Activated CD4-positive, alpha-beta T cell treated with anti-CD3 and anti-CD28 coated beads, Interleukin-10, Interleukin-2, amounts not matched to agents 100 ng/mL and 50 ng/mL, durations not matched to agents 16 hours and 8 hours (primary cell): ENCODE measurements at regions not wholly inside any gene's neighbourhood (a gene's known extent, or its start where the extent isn't known, plus 50 kb on each side); places are given as distances from the start of the nearest gene placed in this dataset.
"Not testable (repeated sequence)": the region's sequence is repeated elsewhere in the genome, so short reads cannot be mapped to it uniquely, and the experiment has no call there.

ENCODE experiments used
- DNase-seq: peaks from one replicate; pipeline ENCODE4 v3.0.0-alpha.2; 2020

GRCh38 chr5:25005431-25005830 is 360.7 kb upstream of the CDH10 start:
- no peak for DNase-seq

DNA sequence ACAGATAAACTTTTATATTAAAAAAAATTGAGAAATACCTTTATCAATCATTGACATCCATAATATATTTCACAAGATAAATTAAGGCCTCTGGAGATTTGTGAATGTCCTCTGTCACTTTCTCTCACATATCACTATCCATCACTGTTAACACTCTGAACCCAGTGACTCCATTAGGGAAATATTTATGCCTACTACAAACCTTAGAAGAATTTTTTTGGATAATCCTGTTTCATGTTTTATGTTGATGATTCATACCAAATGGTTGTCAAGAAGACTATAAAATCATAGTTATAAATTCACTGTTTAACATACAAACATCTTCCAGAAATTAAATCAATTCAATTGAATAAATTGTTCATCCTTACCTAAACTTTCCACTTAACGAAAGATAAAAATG is 357.6 kb upstream of the CDH10 start:
- DNase-seq = no peak

DNA sequence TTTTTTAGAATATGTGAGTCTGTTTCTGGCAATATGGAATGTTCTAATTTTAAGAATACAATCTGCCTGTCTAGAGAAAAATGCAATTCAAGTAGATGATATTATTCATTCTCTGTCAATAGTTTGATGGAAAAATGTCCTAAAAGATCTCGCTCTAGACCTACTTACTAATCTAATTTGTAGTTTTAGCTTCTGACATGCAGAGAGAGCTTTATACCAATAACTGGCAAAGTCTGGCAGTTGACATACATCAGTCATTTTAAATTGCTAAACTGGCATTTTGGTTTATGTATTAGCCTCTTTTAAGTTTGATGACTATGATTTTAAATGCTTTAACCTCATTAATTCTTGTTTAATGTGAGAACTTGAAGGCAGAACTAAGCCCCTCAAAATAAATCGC is 355.0 kb upstream of the CDH10 start:
- DNase-seq = no peak

DNA sequence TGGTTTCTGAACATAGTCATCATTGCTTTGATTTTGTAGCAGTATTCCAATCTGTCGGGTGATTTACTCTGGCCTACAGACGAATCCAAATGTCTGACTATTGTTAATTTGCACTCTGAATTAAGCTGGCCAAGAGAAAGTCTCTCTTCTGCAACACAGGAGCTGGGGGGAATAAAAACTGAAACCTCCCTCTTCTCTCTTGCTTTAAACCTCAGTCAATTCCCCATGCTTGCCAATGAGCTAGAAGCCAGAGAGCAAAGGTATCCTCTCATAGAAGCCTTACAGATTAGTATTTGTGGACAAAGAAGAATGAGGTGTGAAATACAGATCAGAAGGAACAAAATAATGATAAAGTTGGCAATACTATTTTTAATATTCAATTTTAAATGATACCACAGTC is 353.9 kb upstream of the CDH10 start:
- no peak for DNase-seq

DNA sequence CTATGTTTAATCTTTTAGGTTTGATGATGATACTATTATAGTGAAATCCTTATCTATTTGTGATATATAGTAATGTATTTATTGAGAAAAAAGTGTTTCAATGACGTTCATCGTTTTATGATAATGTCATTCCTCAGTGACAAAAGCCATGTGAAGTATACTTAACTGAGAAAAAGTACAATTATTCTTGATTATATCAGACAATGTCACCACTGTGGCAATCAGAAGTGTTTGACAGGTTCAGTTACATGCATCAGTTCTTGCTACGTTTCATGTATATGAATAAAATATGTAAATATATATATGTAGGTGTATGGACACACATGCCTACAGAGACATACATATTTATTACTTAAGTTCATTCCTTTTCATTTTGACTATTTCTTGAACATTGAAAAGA is 341.5 kb upstream of the CDH10 start:
- no peak for DNase-seq

- DNase-seq = not testable (repeated sequence)
Measured at GRCh38 chr5:24978552-24978951, 333.8 kb upstream of the CDH10 start.

- no peak for DNase-seq
Measured at GRCh38 chr5:24963611-24964010, 318.8 kb upstream of the CDH10 start.

DNA sequence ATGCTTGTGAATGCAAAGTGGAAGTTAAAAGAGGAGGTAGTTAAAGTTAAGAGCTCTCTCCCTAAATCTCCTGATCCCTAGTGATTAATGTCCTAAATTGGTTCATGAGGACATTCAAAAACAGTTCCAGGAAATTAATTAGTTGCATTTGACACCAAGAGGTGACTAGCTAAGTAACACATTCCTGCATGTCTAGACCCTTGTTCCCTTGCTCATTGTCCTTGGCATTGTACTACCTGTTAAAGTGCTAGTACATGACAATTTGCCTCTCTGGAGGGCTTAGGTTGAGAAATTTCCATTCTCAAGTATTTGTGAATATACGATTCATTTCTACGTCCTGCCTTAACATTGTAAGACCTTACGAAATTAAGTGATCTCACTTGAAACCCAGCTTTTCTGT is 278.6 kb upstream of the CDH10 start:
- no peak for DNase-seq

GRCh38 chr5:24918676-24919075 is 273.9 kb upstream of the CDH10 start:
- DNase-seq = no peak

- DNase-seq = no peak
Measured at GRCh38 chr5:24916863-24917262, 272.1 kb upstream of the CDH10 start.

GRCh38 chr5:24909210-24909609 is 264.4 kb upstream of the CDH10 start:
- DNase-seq = no peak

GRCh38 chr5:24906689-24907088 is 261.9 kb upstream of the CDH10 start:
- no peak for DNase-seq

GRCh38 chr5:24904981-24905517 is 260.3 kb upstream of the CDH10 start:
- DNase-seq = no peak

- DNase-seq = no peak
Measured at GRCh38 chr5:24899180-24899579, 254.4 kb upstream of the CDH10 start.

- no peak for DNase-seq
Measured at GRCh38 chr5:24864244-24864643, 219.5 kb upstream of the CDH10 start.

DNA sequence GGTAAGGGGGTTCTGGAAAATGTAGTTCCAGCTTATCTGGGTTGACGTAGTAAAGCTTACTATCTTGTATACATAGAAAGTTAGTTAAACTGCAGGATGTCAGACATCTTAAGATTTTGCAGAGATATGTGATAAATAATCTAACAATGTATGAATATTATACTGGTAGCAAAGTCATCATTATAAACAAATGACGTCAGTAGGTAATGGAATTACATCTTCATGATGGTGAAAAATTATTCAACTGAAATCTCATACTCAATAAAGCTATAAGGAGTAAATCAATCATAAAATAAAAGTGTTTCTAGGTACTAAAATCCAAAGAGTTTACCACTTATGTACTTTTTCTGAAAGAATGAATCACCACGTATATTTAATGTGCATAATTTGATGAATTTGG is 217.3 kb upstream of the CDH10 start:
- no peak for DNase-seq

GRCh38 chr5:24855485-24855884 is 210.7 kb upstream of the CDH10 start:
- DNase-seq = no peak

DNA sequence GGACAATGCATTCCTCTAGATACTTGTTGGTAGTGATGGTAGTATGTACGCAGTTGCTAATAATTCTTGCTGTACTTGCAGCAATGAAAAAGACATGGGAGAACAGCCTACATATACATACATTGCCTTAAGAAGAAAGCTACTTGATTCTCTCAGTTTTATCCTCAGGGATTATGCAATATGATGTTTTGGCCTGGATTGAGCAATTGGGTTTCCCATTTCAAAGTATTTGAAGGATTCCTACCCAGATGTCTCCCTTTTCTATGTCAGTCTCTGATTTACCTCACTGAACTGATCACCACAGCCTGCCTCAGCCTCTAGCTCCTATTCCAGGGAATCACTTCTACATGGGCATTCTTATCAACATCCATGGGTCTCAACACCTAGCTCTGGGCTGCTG is 210.1 kb upstream of the CDH10 start:
- DNase-seq = no peak

DNA sequence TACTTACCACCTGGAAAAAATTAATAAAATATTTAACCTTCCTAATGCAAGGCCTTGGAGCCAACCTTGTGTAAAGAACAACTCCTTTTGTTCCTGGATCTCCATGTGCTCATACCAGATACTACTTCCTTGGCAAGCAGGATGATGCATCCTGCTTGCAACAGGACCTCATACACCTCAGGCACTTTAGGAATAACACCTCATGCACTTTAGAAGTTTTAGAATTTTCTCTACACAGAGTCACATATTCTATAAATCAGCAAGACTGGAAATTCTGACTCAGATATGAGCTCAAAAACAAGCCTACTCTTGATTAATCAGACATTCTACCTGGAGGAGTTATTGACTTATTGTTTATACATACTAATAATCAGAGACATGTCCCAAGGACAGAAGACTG is 209.6 kb upstream of the CDH10 start:
- no peak for DNase-seq

DNA sequence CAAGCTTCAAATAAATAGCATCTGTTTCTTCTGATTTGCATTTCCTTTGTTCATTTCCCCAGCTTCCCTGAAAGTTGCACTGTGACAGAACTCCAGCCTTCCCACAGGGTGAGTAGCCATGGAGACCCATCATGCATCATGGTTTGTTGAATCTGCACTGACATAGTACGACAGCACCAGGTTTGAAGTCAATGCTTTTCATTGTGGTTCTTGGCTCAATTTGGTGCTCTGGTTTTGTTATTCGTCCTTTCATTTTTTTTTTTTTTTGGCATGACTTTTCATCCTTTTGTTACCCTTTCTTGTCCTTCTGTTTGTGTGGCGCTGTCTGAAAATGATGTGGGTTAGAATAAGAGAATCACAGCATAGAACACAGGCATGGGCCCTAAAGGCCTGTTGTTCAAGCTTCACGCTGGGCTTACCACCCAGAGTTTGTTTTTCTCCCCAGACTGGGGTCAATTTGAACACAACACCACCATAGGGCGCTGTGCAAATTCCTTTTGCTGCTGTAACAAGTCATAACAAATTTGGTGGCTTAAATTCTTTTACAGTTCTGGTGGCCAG is 206.2 kb upstream of the CDH10 start:
- DNase-seq = no peak

DNA sequence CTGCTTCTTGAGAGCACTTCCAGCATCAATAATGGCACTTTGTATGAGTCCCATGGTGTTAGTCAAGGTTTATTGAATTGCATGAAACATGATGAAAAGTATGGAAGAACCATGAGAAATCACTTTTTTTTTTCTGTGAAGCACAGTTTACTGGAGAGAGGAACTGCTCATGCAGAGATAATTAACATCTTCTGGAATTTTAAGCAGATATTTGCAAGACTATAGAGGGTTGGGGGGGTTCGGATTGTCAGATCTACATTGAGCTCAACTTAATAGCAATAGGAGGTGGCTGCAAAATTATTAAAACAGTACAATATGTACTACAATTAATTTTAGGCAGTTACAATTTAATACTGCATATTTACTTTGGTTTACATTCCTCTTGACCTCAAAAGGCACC is 204.4 kb upstream of the CDH10 start:
- DNase-seq = no peak

GRCh38 chr5:24831989-24832388 is 187.2 kb upstream of the CDH10 start:
- DNase-seq = no peak

DNA sequence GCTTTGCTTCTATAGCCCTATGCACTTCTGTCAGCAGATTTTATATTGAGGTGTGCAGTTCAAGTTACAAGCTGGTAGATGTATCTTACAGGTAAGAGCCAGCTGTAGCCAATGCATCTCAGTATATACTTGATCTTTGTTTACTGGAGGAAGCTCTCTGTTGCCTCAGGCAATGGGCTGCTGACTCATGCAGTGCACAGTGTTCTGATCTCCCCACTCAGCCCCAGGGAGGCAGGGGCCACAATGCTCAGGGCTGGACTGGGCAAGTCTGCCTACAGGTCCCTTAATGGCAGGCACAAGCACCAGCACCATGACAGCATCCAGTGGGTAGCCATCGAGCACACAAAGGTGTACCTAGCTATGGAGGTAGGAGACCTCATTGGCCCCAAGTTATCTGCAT is 178.8 kb upstream of the CDH10 start:
- no peak for DNase-seq

DNA sequence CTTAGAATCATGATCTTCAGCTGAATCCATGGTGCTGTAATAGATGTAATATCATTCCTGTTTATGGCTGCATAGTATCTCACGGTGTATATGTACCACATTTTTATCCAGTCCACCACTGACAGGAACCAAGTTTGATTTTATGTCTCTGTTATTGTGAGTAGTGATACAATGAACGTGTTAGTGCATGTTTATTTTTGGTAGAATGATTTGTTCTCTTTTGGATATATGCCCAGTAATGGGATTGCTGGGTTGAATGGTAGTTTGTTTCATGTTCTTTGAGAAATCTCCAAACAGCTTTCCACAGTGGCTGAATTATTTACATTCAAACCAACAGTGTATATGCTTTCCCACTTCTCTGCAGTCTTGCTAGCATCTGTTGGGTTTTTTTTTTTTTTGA is 175.1 kb upstream of the CDH10 start:
- DNase-seq = no peak

DNA sequence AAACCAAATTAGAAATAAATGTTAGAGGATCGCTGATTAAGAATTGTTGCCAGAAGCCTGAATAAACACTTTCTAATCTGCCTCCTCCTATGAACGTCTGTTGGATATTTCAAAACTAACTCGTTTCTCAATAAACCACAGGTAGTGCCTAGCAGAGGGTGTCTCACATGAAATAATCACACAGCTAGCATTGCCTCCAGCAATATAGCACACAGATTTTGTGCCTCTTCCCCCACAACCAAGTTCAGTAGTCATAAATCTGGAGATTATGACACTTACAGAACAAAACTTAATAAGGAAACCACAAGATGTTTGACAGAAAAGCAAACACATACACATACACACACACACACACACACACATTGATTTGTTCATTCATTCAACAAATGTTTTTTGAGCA is 173.2 kb upstream of the CDH10 start:
- DNase-seq = no peak

DNA sequence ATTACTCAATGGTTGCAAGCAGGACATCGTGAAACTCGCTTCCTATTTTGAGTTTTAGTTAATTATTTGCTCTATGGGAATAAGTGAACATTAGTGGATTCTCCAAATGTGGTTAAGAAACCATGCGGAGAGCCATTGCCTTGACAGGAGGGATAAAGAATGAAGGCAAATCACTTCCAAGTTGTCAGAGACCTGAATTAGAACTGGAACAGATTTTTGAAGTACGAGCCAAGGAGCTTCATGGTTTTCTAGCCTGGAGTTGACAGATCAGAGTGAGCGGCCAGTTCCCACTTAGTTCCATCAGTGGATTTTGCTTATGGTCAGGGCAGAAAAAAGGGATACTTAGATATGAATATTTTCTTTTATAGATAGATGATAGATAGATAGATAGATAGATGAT is 171.4 kb upstream of the CDH10 start:
- no peak for DNase-seq
